H1 (cell line): ENCODE measurements at regions not wholly inside any gene's neighbourhood (a gene's known extent, or its start where the extent isn't known, plus 50 kb on each side); places are given as distances from the start of the nearest gene placed in this dataset.

Experiments
- CTCF ChIA-PET: fragments of 300-600 bp; sonication (Branson Sonifier 250); formaldehyde crosslinking; loops from one replicate; lab custom pipeline; 2021; ENCODE audit not compliant: partially characterized antibody; lab: Charles Lee
- POLR2A ChIA-PET: fragments of 300-600 bp; sonication (Branson Sonifier 250); formaldehyde crosslinking; loops from one replicate; lab custom pipeline; 2021; ENCODE audit warnings: inconsistent platforms; ENCODE audit not compliant: partially characterized antibody; lab: Charles Lee
- DNase-seq, 2 experiments: peaks; one replicate each; pipeline versions ENCODE4 v3.0.0 to v3.0.0-alpha.2; 2010 to 2022; ENCODE audit warnings: low spot score in 2 of 2, low read depth in 1 of 2, mixed read lengths in 1 of 2
- FAIRE-seq: peaks from 2 replicates; lab custom pipeline; 2011; peaks lifted over from hg19 to GRCh38; lab: Jason Lieb, UNC
- H2AFZ ChIP-seq: 2 replicates; pipeline ENCODE4 v1.8.1; 2012; ENCODE audit warnings: low read length, inconsistent platforms
- H2AK5ac ChIP-seq: 2 replicates; pipeline ENCODE4 v1.6.1; 2013; ENCODE audit warnings: low read depth, low read length
- H2BK120ac ChIP-seq: replicated peaks from 2 replicates; pipeline ENCODE3; 2013; ENCODE audit warnings: low read depth, low read length, inconsistent platforms
- H2BK12ac ChIP-seq: 2 replicates; pipeline ENCODE4 v1.6.1; 2013; ENCODE audit warnings: low read depth, low read length
- H2BK15ac ChIP-seq: 2 replicates; pipeline ENCODE4 v1.6.1; 2013; ENCODE audit warnings: low read length
- H2BK20ac ChIP-seq: 2 replicates; pipeline ENCODE4 v1.6.1; 2013; ENCODE audit warnings: low read length
- H2BK5ac ChIP-seq: 2 replicates; pipeline ENCODE4 v1.6.1; 2013; ENCODE audit warnings: low read depth, low read length
- H3K14ac ChIP-seq: 2 replicates; pipeline ENCODE4 v1.6.1; 2013; ENCODE audit warnings: inconsistent platforms; ENCODE audit not compliant: insufficient read length
- H3K18ac ChIP-seq: 2 replicates; pipeline ENCODE4 v1.6.1; 2013; ENCODE audit warnings: low read length; ENCODE audit errors: extremely low read depth
- H3K23ac ChIP-seq: 2 replicates; pipeline ENCODE4 v1.6.1; 2013; ENCODE audit warnings: inconsistent platforms; ENCODE audit not compliant: insufficient read length
- H3K23me2 ChIP-seq: 2 replicates; pipeline ENCODE4 v1.6.1; 2013; ENCODE audit warnings: low read depth, low read length
- H3K27ac ChIP-seq: 2 replicates; pipeline ENCODE4 v1.6.1; 2011; ENCODE audit warnings: low read depth, low read length, inconsistent platforms
- H3K27me3 ChIP-seq, 4 experiments: replicated peaks in 1 of 4; 1 replicate in 1 of 4; 2 replicates in 3 of 4; pipeline versions ENCODE4 v1.6.1 to v1.8.1; 2011 to 2013; ENCODE audit warnings: low read length in 3 of 4, mild to moderate bottlenecking in 3 of 4, inconsistent platforms in 2 of 4, mixed read lengths in 2 of 4, moderate library complexity in 1 of 4; ENCODE audit not compliant: control insufficient read depth in 3 of 4, insufficient read depth in 3 of 4; ENCODE audit errors: extremely low read depth in 1 of 4
- H3K36me3 ChIP-seq, 4 experiments: 2 replicates each; pipeline versions ENCODE4 v1.6.1 to v1.8.1; 2011 to 2013; ENCODE audit warnings: mild to moderate bottlenecking in 4 of 4, low read length in 3 of 4, moderate library complexity in 2 of 4, control low read depth in 1 of 4, inconsistent platforms in 1 of 4; ENCODE audit not compliant: insufficient read depth in 4 of 4, control insufficient read depth in 2 of 4
- H3K4ac ChIP-seq: replicated peaks from 2 replicates; pipeline ENCODE3; 2013; ENCODE audit warnings: low read length, low read depth, mixed read lengths, inconsistent platforms; ENCODE audit not compliant: insufficient read length
- H3K4me1 ChIP-seq, 4 experiments: replicated peaks in 1 of 4; 1 replicate in 1 of 4; 2 replicates in 3 of 4; pipeline versions ENCODE4 v1.6.1 to v1.8.1; 2011 to 2013; ENCODE audit warnings: low read length in 3 of 4, inconsistent platforms in 2 of 4, mixed read lengths in 1 of 4; ENCODE audit not compliant: insufficient read depth in 4 of 4, control insufficient read depth in 3 of 4
- H3K4me2 ChIP-seq, 2 experiments: 2 replicates each; pipeline versions ENCODE4 v1.6.1 to v1.8.1; 2011 to 2013; ENCODE audit warnings: low read depth in 2 of 2, low read length in 2 of 2, control low read depth in 1 of 2, inconsistent platforms in 1 of 2, mild to moderate bottlenecking in 1 of 2; ENCODE audit not compliant: insufficient read depth in 1 of 2
- H3K4me3 ChIP-seq, 4 experiments: fragments of 200-600, 300-600 bp in 1 of 4; sonication (generic), shearing (Covaris generic), sonication (Bioruptor Twin) in 1 of 4; 2 replicates each; pipeline versions ENCODE4 v1.5.1 to v1.8.1; 2011 to 2016; ENCODE audit warnings: low read length in 4 of 4, low read depth in 3 of 4, control low read depth in 2 of 4, inconsistent platforms in 2 of 4, mild to moderate bottlenecking in 2 of 4, mixed read lengths in 1 of 4, moderate library complexity in 1 of 4; ENCODE audit not compliant: insufficient read depth in 2 of 4; ENCODE audit errors: extremely low read depth in 1 of 4
- H3K56ac ChIP-seq: replicated peaks from 2 replicates; pipeline ENCODE3; 2013; ENCODE audit warnings: low read depth, mild to moderate bottlenecking, mixed read lengths, low read length, inconsistent platforms; ENCODE audit not compliant: insufficient read length
- H3K79me1 ChIP-seq: 2 replicates; pipeline ENCODE4 v1.6.1; 2013; ENCODE audit warnings: low read depth, low read length, control low read depth
- H3K79me2 ChIP-seq, 2 experiments: 2 replicates each; pipeline versions ENCODE4 v1.6.1 to v1.8.1; 2012 to 2013; ENCODE audit warnings: low read length in 2 of 2, mild to moderate bottlenecking in 2 of 2, inconsistent platforms in 1 of 2; ENCODE audit not compliant: insufficient read depth in 2 of 2, control insufficient read depth in 1 of 2
- H3K9ac ChIP-seq, 4 experiments: replicated peaks in 1 of 4; 1 replicate in 1 of 4; 2 replicates in 3 of 4; pipeline versions ENCODE4 v1.6.1 to v1.8.1; 2011 to 2013; ENCODE audit warnings: low read depth in 3 of 4, low read length in 3 of 4, control low read depth in 2 of 4, mild to moderate bottlenecking in 2 of 4, moderate library complexity in 2 of 4, inconsistent platforms in 1 of 4; ENCODE audit errors: extremely low read depth in 1 of 4
- H3K9me3 ChIP-seq, 2 experiments: 2 replicates each; pipeline versions ENCODE4 v1.6.1 to v1.8.1; 2012 to 2013; ENCODE audit warnings: mild to moderate bottlenecking in 2 of 2, moderate library complexity in 2 of 2, control low read depth in 1 of 2, inconsistent platforms in 1 of 2, low read depth in 1 of 2, low read length in 1 of 2, mixed read lengths in 1 of 2; ENCODE audit not compliant: insufficient read depth in 2 of 2
- H4K20me1 ChIP-seq, 2 experiments: replicated peaks in 1 of 2; 2 replicates each; pipeline versions ENCODE3 to v1.8.1; 2011 to 2013; ENCODE audit warnings: inconsistent platforms in 2 of 2, low read length in 2 of 2, mild to moderate bottlenecking in 1 of 2; ENCODE audit not compliant: insufficient read depth in 2 of 2, control insufficient read depth in 1 of 2
- H4K5ac ChIP-seq: 2 replicates; pipeline ENCODE4 v1.6.1; 2013; ENCODE audit warnings: low read length, low read depth, mixed read lengths, inconsistent platforms; ENCODE audit not compliant: insufficient read length
- H4K8ac ChIP-seq: 2 replicates; pipeline ENCODE4 v1.8.0; 2013; ENCODE audit warnings: mild to moderate bottlenecking, moderate library complexity, low read length, inconsistent platforms; ENCODE audit not compliant: insufficient read depth; ENCODE audit errors: extremely low read depth
- H4K91ac ChIP-seq: replicated peaks from 2 replicates; pipeline ENCODE3; 2013; ENCODE audit warnings: low read length, mixed read lengths, inconsistent platforms; ENCODE audit not compliant: insufficient read length
- CTBP2 ChIP-seq: IDR thresholded peaks from 2 replicates; pipeline ENCODE4 v1.7.0; 2011; ENCODE audit warnings: borderline replicate concordance, mild to moderate bottlenecking, moderate library complexity, mixed read lengths, low read length; ENCODE audit not compliant: insufficient read depth, insufficient read length
- JUND ChIP-seq: IDR thresholded peaks from 2 replicates; pipeline ENCODE4 v1.6.1; 2011; ENCODE audit warnings: mild to moderate bottlenecking, improper control_type of control experiment, low read length
- SIRT6 ChIP-seq: IDR thresholded peaks from one replicate; pipeline ENCODE4 v1.7.1; 2012; ENCODE audit warnings: low read length, inconsistent platforms
- TF ChIP-seq, protein P1 (sequence below): IDR thresholded peaks from 2 replicates; pipeline ENCODE4 v1.6.1; 2012; ENCODE audit warnings: inconsistent platforms

DNA sequence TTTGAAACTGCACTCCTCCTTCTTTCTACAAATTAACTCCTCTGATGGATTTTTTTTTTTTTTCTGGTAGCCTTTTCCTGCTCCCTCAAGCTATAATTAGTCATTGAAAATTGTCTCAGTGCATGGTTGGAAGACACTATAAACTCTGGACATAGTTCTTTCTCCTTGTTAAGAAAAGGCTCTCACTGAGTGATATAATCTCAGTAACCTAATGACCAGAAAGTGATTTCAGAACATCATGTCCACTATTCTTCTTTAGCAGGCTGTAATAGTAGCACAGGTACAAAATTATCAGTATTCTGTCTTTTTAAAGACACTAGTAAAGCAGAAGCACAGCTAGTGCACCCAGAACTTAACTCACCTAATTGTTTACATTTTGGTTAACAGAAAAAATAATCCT, 752.6 kb upstream of the PHF14 start:
- H3K27ac ChIP-seq: no peak overlapping the region
- ChIA-PET CTCF (interaction anchor here (2.1 kb wide), 1 partner anchor 10 kb away, joined by 6 read pairs; no protein-coding TSS in a partner anchor), POLR2A (no interaction called here)
- H2BK20ac ChIP-seq: no peak overlapping the region
- FAIRE-seq (no peak), DNase-seq (no peak)
- H3K79me1 ChIP-seq: no peaks in the 10 kb centered on the region
- H2BK15ac ChIP-seq: no peak overlapping the region
- no peak overlapping the region for H4K5ac ChIP-seq
- no peak overlapping the region for H2BK120ac ChIP-seq
- H2AK5ac ChIP-seq: no peak overlapping the region
- H3K4me1 ChIP-seq: no peaks in the 10 kb centered on the region
- H3K9ac ChIP-seq: no peak overlapping the region
- no peak overlapping the region for H3K4ac ChIP-seq
- H4K8ac ChIP-seq: no peak overlapping the region
- H3K4me2 ChIP-seq: no peak overlapping the region
- H3K14ac ChIP-seq: no peak overlapping the region
- H2BK12ac ChIP-seq: no peak overlapping the region
- no peaks in the 10 kb centered on the region for H3K79me2 ChIP-seq
- H3K4me3 ChIP-seq: no peak overlapping the region
- TF ChIP-seq, protein P1, sequence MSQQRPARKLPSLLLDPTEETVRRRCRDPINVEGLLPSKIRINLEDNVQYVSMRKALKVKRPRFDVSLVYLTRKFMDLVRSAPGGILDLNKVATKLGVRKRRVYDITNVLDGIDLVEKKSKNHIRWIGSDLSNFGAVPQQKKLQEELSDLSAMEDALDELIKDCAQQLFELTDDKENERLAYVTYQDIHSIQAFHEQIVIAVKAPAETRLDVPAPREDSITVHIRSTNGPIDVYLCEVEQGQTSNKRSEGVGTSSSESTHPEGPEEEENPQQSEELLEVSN: no peak
- TF ChIP-seq CTBP2: no peak
- TF ChIP-seq JUND: no peak
- no peak for TF ChIP-seq SIRT6
- H3K18ac ChIP-seq: no peak overlapping the region
- H2BK5ac ChIP-seq: no peak overlapping the region
- no peaks in the 10 kb centered on the region for H4K20me1 ChIP-seq
- H3K27me3 ChIP-seq: no peaks in the 10 kb centered on the region
- no peaks in the 10 kb centered on the region for H3K36me3 ChIP-seq
- H3K23ac ChIP-seq: no peak overlapping the region
- no peak overlapping the region for H3K56ac ChIP-seq
- H2AFZ ChIP-seq: no peak overlapping the region
- no peak overlapping the region for H4K91ac ChIP-seq
- H3K9me3 ChIP-seq: no peaks in the 10 kb centered on the region
- H3K23me2 ChIP-seq: no peaks in the 10 kb centered on the region
